ENCODE measurements at regions not wholly inside any gene's neighbourhood (a gene's known extent, or its start where the extent isn't known, plus 50 kb on each side); places are given as distances from the start of the nearest gene placed in this dataset.

- TF ChIP-seq, protein P1, sequence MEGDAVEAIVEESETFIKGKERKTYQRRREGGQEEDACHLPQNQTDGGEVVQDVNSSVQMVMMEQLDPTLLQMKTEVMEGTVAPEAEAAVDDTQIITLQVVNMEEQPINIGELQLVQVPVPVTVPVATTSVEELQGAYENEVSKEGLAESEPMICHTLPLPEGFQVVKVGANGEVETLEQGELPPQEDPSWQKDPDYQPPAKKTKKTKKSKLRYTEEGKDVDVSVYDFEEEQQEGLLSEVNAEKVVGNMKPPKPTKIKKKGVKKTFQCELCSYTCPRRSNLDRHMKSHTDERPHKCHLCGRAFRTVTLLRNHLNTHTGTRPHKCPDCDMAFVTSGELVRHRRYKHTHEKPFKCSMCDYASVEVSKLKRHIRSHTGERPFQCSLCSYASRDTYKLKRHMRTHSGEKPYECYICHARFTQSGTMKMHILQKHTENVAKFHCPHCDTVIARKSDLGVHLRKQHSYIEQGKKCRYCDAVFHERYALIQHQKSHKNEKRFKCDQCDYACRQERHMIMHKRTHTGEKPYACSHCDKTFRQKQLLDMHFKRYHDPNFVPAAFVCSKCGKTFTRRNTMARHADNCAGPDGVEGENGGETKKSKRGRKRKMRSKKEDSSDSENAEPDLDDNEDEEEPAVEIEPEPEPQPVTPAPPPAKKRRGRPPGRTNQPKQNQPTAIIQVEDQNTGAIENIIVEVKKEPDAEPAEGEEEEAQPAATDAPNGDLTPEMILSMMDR (IDR thresholded peaks at IDR 0.05; ENCODE audit: poor library complexity, severe bottlenecking): no peak
- TF ChIP-seq, protein P2, sequence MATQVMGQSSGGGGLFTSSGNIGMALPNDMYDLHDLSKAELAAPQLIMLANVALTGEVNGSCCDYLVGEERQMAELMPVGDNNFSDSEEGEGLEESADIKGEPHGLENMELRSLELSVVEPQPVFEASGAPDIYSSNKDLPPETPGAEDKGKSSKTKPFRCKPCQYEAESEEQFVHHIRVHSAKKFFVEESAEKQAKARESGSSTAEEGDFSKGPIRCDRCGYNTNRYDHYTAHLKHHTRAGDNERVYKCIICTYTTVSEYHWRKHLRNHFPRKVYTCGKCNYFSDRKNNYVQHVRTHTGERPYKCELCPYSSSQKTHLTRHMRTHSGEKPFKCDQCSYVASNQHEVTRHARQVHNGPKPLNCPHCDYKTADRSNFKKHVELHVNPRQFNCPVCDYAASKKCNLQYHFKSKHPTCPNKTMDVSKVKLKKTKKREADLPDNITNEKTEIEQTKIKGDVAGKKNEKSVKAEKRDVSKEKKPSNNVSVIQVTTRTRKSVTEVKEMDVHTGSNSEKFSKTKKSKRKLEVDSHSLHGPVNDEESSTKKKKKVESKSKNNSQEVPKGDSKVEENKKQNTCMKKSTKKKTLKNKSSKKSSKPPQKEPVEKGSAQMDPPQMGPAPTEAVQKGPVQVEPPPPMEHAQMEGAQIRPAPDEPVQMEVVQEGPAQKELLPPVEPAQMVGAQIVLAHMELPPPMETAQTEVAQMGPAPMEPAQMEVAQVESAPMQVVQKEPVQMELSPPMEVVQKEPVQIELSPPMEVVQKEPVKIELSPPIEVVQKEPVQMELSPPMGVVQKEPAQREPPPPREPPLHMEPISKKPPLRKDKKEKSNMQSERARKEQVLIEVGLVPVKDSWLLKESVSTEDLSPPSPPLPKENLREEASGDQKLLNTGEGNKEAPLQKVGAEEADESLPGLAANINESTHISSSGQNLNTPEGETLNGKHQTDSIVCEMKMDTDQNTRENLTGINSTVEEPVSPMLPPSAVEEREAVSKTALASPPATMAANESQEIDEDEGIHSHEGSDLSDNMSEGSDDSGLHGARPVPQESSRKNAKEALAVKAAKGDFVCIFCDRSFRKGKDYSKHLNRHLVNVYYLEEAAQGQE (IDR thresholded peaks at IDR 0.05; ENCODE audit: borderline replicate concordance): no peak
- TF ChIP-seq EP300 (conservative IDR thresholded peaks at IDR 0.05; ENCODE audit: poor library complexity, severe bottlenecking) (no peak), EZH2 (IDR thresholded peaks at IDR 0.05; ENCODE audit: borderline replicate concordance, insufficient read depth, low read length, poor library complexity, severe bottlenecking) (no peak), POLR2AphosphoS5 (IDR thresholded peaks at IDR 0.05) (no peak)
These were observed 990.3 kb downstream of the AACS start for GRCh38 chr12:126055521-126055920.
